ENCODE measurements at regions not wholly inside any gene's neighbourhood (a gene's known extent, or its start where the extent isn't known, plus 50 kb on each side); places are given as distances from the start of the nearest gene placed in this dataset.

DNA sequence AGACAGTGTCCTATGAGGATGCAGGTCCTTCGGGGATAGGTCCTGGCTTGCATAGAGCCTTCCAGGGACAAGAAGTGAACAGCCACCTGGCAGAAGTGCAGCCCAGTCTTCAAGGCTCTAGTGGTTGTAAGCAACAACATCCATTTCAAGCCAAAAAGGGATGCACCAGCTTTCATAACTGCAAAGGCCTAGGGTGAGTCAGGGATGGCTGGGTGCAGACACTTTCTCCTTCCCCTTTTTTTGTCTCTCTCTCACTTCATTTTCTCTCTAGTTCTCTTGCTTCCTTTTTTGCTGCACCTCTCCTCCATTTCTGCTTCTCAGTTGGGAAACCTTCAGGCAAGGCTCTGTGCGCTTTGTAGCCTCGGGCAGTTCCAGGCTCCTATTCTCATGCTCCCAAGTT is 196.2 kb upstream of the ZNF536 start:
- TF ChIP-seq, protein P1, sequence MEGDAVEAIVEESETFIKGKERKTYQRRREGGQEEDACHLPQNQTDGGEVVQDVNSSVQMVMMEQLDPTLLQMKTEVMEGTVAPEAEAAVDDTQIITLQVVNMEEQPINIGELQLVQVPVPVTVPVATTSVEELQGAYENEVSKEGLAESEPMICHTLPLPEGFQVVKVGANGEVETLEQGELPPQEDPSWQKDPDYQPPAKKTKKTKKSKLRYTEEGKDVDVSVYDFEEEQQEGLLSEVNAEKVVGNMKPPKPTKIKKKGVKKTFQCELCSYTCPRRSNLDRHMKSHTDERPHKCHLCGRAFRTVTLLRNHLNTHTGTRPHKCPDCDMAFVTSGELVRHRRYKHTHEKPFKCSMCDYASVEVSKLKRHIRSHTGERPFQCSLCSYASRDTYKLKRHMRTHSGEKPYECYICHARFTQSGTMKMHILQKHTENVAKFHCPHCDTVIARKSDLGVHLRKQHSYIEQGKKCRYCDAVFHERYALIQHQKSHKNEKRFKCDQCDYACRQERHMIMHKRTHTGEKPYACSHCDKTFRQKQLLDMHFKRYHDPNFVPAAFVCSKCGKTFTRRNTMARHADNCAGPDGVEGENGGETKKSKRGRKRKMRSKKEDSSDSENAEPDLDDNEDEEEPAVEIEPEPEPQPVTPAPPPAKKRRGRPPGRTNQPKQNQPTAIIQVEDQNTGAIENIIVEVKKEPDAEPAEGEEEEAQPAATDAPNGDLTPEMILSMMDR (IDR thresholded peaks at IDR 0.05), result no peak
- TF ChIP-seq EP300 (IDR thresholded peaks at IDR 0.05), result no peak
